H9 (cell line): ENCODE measurements at regions not wholly inside any gene's neighbourhood (a gene's known extent, or its start where the extent isn't known, plus 50 kb on each side); places are given as distances from the start of the nearest gene placed in this dataset.

Source experiments
- DNase-seq: peaks from one replicate; pipeline ENCODE4 v3.0.0-alpha.2; 2017
- H2AFZ ChIP-seq: one replicate; pipeline ENCODE4 v1.6.1; 2013; ENCODE audit warnings: mild to moderate bottlenecking, low read length, control low read depth, moderate library complexity
- H2AK5ac ChIP-seq: 2 replicates; pipeline ENCODE4 v1.6.1; 2013; ENCODE audit warnings: low read length, control low read depth, mixed read lengths; ENCODE audit not compliant: insufficient read length
- H2BK120ac ChIP-seq: one replicate; pipeline ENCODE4 v1.6.1; 2013; ENCODE audit warnings: low read depth, mild to moderate bottlenecking, low read length, control low read depth, inconsistent platforms; ENCODE audit not compliant: poor library complexity, severe bottlenecking
- H2BK12ac ChIP-seq: 2 replicates; pipeline ENCODE4 v1.6.1; 2013; ENCODE audit warnings: low read length, control low read depth, mixed read lengths, low read depth; ENCODE audit not compliant: insufficient read length
- H2BK15ac ChIP-seq: 2 replicates; pipeline ENCODE4 v1.6.1; 2013; ENCODE audit warnings: low read depth, low read length, control low read depth
- H2BK20ac ChIP-seq: one replicate; pipeline ENCODE4 v1.6.1; 2013; ENCODE audit warnings: low read depth, mild to moderate bottlenecking, low read length, control low read depth, inconsistent platforms; ENCODE audit not compliant: poor library complexity, severe bottlenecking
- H2BK5ac ChIP-seq: 2 replicates; pipeline ENCODE4 v1.6.1; 2013; ENCODE audit warnings: low read length, control low read depth, mixed read lengths; ENCODE audit not compliant: insufficient read length
- H3K14ac ChIP-seq: 2 replicates; pipeline ENCODE4 v1.6.1; 2013; ENCODE audit warnings: low read length, control low read depth; ENCODE audit not compliant: insufficient read depth
- H3K18ac ChIP-seq: 2 replicates; pipeline ENCODE4 v1.6.1; 2013; ENCODE audit warnings: low read depth, mild to moderate bottlenecking, mixed read lengths, low read length, control low read depth; ENCODE audit not compliant: insufficient read length
- H3K23ac ChIP-seq: 2 replicates; pipeline ENCODE4 v1.6.1; 2013; ENCODE audit warnings: low read length, control low read depth, mixed read lengths, low read depth; ENCODE audit not compliant: insufficient read length
- H3K23me2 ChIP-seq: 2 replicates; pipeline ENCODE4 v1.6.1; 2013; ENCODE audit warnings: low read depth, mild to moderate bottlenecking, mixed read lengths, low read length, control low read depth; ENCODE audit not compliant: insufficient read length, poor library complexity, severe bottlenecking
- H3K27ac ChIP-seq: 2 replicates; pipeline ENCODE4 v1.5.1; 2013; ENCODE audit warnings: low read length, control low read depth, mixed read lengths, low read depth; ENCODE audit not compliant: insufficient read length
- H3K27me3 ChIP-seq: 2 replicates; pipeline ENCODE4 v1.6.1; 2013; ENCODE audit warnings: low read length, control low read depth, inconsistent platforms; ENCODE audit not compliant: insufficient read depth
- H3K4ac ChIP-seq: 2 replicates; pipeline ENCODE4 v1.6.1; 2013; ENCODE audit warnings: low read depth, mild to moderate bottlenecking, control low read depth, inconsistent platforms, low read length, moderate library complexity
- H3K4me1 ChIP-seq: 2 replicates; pipeline ENCODE4 v1.6.1; 2013; ENCODE audit warnings: low read length, control low read depth, inconsistent platforms; ENCODE audit not compliant: insufficient read depth
- H3K4me2 ChIP-seq: 2 replicates; pipeline ENCODE4 v1.6.1; 2013; ENCODE audit warnings: low read length, control low read depth, mixed read lengths; ENCODE audit not compliant: insufficient read length, insufficient read depth
- H3K56ac ChIP-seq: 2 replicates; pipeline ENCODE4 v1.6.1; 2013; ENCODE audit warnings: low read depth, mild to moderate bottlenecking, mixed read lengths, low read length, control low read depth; ENCODE audit not compliant: insufficient read length
- H3K79me1 ChIP-seq: 2 replicates; pipeline ENCODE4 v1.6.1; 2013; ENCODE audit warnings: low read depth, mild to moderate bottlenecking, moderate library complexity, low read length, control low read depth, inconsistent platforms; ENCODE audit not compliant: insufficient read depth, poor library complexity, severe bottlenecking
- H3K79me2 ChIP-seq: 2 replicates; pipeline ENCODE4 v1.6.1; 2013; ENCODE audit warnings: low read length, control low read depth, inconsistent platforms; ENCODE audit not compliant: insufficient read depth
- H3K9ac ChIP-seq: 2 replicates; pipeline ENCODE4 v1.6.1; 2013; ENCODE audit warnings: low read length, control low read depth, mixed read lengths; ENCODE audit not compliant: insufficient read length; ENCODE audit errors: extremely low read depth
- H3K9me3 ChIP-seq: one replicate; pipeline ENCODE4 v1.6.1; 2013; ENCODE audit warnings: low read depth, low read length, inconsistent platforms; ENCODE audit not compliant: control insufficient read depth
- H3T11ph ChIP-seq: one replicate; pipeline ENCODE4 v1.6.1; 2013; ENCODE audit warnings: mild to moderate bottlenecking, low read length, control low read depth, inconsistent platforms
- H4K20me1 ChIP-seq: one replicate; pipeline ENCODE4 v1.6.1; 2013; ENCODE audit not compliant: control insufficient read depth, insufficient read length, insufficient read depth
- H4K5ac ChIP-seq: 2 replicates; pipeline ENCODE4 v1.6.1; 2013; ENCODE audit warnings: low read depth, mild to moderate bottlenecking, mixed read lengths, low read length, control low read depth; ENCODE audit not compliant: insufficient read length
- H4K8ac ChIP-seq: replicated peaks from 2 replicates; pipeline ENCODE4 v1.6.1; 2013; ENCODE audit warnings: low read length, control low read depth, mixed read lengths, low read depth; ENCODE audit not compliant: insufficient read length
- H4K91ac ChIP-seq: 2 replicates; pipeline ENCODE4 v1.6.1; 2013; ENCODE audit warnings: low read depth, mild to moderate bottlenecking, moderate library complexity, mixed read lengths, low read length, control low read depth; ENCODE audit not compliant: insufficient read length
- H3K27ac Mint-ChIP-seq, 3 experiments: 2 replicates in 2 of 3; 3 replicates in 1 of 3; pipeline ENCODE4 v1.8.0; 2020 to 2021; ENCODE audit warnings: mixed read lengths in 3 of 3, mild to moderate bottlenecking in 1 of 3, moderate library complexity in 1 of 3
- H3K27me3 Mint-ChIP-seq: 2 replicates; pipeline ENCODE4 v1.8.0; 2021; ENCODE audit warnings: low read depth, mild to moderate bottlenecking, moderate library complexity, mixed read lengths
- H3K36me3 Mint-ChIP-seq, 3 experiments: 2 replicates in 2 of 3; 3 replicates in 1 of 3; pipeline ENCODE4 v1.8.0; 2020 to 2021; ENCODE audit warnings: low read depth in 3 of 3, mixed read lengths in 3 of 3; ENCODE audit not compliant: insufficient read depth in 1 of 3
- H3K4me1 Mint-ChIP-seq, 2 experiments: 2 replicates each; pipeline ENCODE4 v1.8.0; 2020; ENCODE audit warnings: mixed read lengths in 2 of 2
- H3K4me3 Mint-ChIP-seq, 2 experiments: 2 replicates in 1 of 2; 3 replicates in 1 of 2; pipeline ENCODE4 v1.8.0; 2020 to 2021; ENCODE audit warnings: mild to moderate bottlenecking in 2 of 2, mixed read lengths in 2 of 2, moderate library complexity in 1 of 2
- H3K9me3 Mint-ChIP-seq, 2 experiments: 2 replicates in 1 of 2; 3 replicates in 1 of 2; pipeline ENCODE4 v1.8.0; 2020; ENCODE audit warnings: mild to moderate bottlenecking in 2 of 2, mixed read lengths in 2 of 2, moderate library complexity in 1 of 2
- CTCF ChIP-seq: fragments of 200-600 bp; sonication (generic); conservative IDR thresholded peaks from 3 replicates; pipeline ENCODE4 v1.8.0; 2021; ENCODE audit warnings: antibody characterized with exemption, mild to moderate bottlenecking
- WGBS: extraction: QIAGEN DNeasy Blood & Tissue Kit; methylation state at CpG from one replicate; pipeline ENCODE4 v1.1.7; 2013; ENCODE audit warnings: missing lambda C conversion rate, low lambda C conversion rate, mixed read lengths; ENCODE audit not compliant: insufficient read length; ENCODE audit errors: extremely low coverage; 5-methylcytosine and 5-hydroxymethylcytosine counted together

GRCh38 chr21:28207436-28208173 lies 785.1 kb downstream of the LTN1 start:
- Histone ChIP-seq H3K14ac (no peak overlapping the region), H4K20me1 (no peaks in the 10 kb centered on the region), H4K8ac (no peak overlapping the region), H3K27ac (no peak overlapping the region), H3T11ph (no peak overlapping the region), H3K4me1 (no peaks in the 10 kb centered on the region), H3K4me2 (no peak overlapping the region), H2BK20ac (no peak overlapping the region), H2AFZ (no peak overlapping the region), H2AK5ac (no peak overlapping the region), H2BK120ac (no peak overlapping the region), H3K4ac (no peak overlapping the region), H3K23ac (no peak overlapping the region), H3K23me2 (no peaks in the 10 kb centered on the region), H3K79me2 (no peaks in the 10 kb centered on the region), H3K56ac (no peak overlapping the region), H2BK5ac (no peak overlapping the region), H3K18ac (no peak overlapping the region), H4K91ac (no peak overlapping the region), H4K5ac (no peak overlapping the region), H3K9ac (no peak overlapping the region), H2BK12ac (no peak overlapping the region), H3K79me1 (no peaks in the 10 kb centered on the region), H2BK15ac (no peak overlapping the region), H3K27me3 (no peaks in the 10 kb centered on the region), H3K9me3 (no peaks in the 10 kb centered on the region)
- no peak for TF ChIP-seq CTCF
- no peaks in the 10 kb centered on the region for H3K27me3 Mint-ChIP-seq
- DNase-seq: no peak
- WGBS: no CpG with 5 or more reads among the region's 9 CpGs
- H3K27ac Mint-ChIP-seq: no peak overlapping the region
- H3K36me3 Mint-ChIP-seq: no peaks in the 10 kb centered on the region; a peak in 1 of 7 replicates
- H3K4me1 Mint-ChIP-seq: peaks cover 0 to 3% of the 10 kb centered on the region in 2 experiments; a peak in 1 of 4 replicates
- no peaks in the 10 kb centered on the region for H3K9me3 Mint-ChIP-seq
- H3K4me3 Mint-ChIP-seq: no peak overlapping the region
